Heart right ventricle (tissue), 16 donors: ENCODE measurements at regions not wholly inside any gene's neighbourhood (a gene's known extent, or its start where the extent isn't known, plus 50 kb on each side); places are given as distances from the start of the nearest gene placed in this dataset.

Source experiments
- ATAC-seq, 8 donors: fragments of 200-7000 bp; cut with Tn5 transposase; one replicate each; pipeline ENCODE4 v1.9.1; 2020; ENCODE audit warnings: mild to moderate bottlenecking in 8 of 8, moderate library complexity in 8 of 8, moderate number of reproducible peaks in 1 of 8
- DNase-seq, 2 donors: peaks; one replicate each; pipeline ENCODE4 v3.0.0-alpha.2; 2020
- H3K27ac ChIP-seq, 10 donors: fragments of 200-600 bp; sonication (generic) in 2 of 10; one replicate each; pipeline versions ENCODE4 v1.5.0 to v1.8.0; 2020 to 2022; ENCODE audit warnings: mild to moderate bottlenecking in 3 of 10
- H3K27me3 ChIP-seq, 7 donors: fragments of 200-600 bp; one replicate each; pipeline ENCODE4 v1.8.0; 2021 to 2022; ENCODE audit warnings: mild to moderate bottlenecking in 2 of 7
- H3K36me3 ChIP-seq, 9 donors: fragments of 200-600 bp; sonication (generic) in 1 of 9; one replicate each; pipeline versions ENCODE4 v1.5.0 to v1.8.0; 2020 to 2022; ENCODE audit warnings: mild to moderate bottlenecking in 2 of 9
- H3K4me1 ChIP-seq, 9 donors: fragments of 200-600 bp; sonication (generic) in 1 of 9; one replicate each; pipeline versions ENCODE4 v1.5.0 to v1.8.0; 2020 to 2022; ENCODE audit warnings: mild to moderate bottlenecking in 4 of 9
- H3K4me3 ChIP-seq, 10 donors: fragments of 200-600 bp; sonication (generic) in 2 of 10; one replicate each; pipeline versions ENCODE4 v1.5.0 to v1.8.0; 2020 to 2022; ENCODE audit warnings: mild to moderate bottlenecking in 7 of 10, moderate library complexity in 2 of 10
- H3K9me3 ChIP-seq, 11 donors: fragments of 200-600 bp in 10 of 11; sonication (generic) in 2 of 11; one replicate each; pipeline versions ENCODE4 v1.5.0 to v1.8.0; 2013 to 2022; ENCODE audit warnings: mild to moderate bottlenecking in 2 of 11, control low read depth in 1 of 11, moderate library complexity in 1 of 11
- WGBS, 2 donors: extraction: QIAGEN DNeasy Blood & Tissue Kit; methylation state at CpG; one replicate each; pipeline ENCODE4 v1.1.7; 2013; ENCODE audit warnings: inconsistent platforms in 1 of 2; 5-methylcytosine and 5-hydroxymethylcytosine counted together
- intact Hi-C, 10 donors: fragments of 100-400 bp; cut with DNase I; formaldehyde crosslinking; loops; one replicate each; pipeline versions ENCODE4 v1.11.1 to v1.14.2; 2022
- TF ChIP-seq, protein P1 (sequence below), 9 donors: fragments of 200-600 bp; sonication (generic) in 2 of 9; IDR thresholded peaks; one replicate each; pipeline versions ENCODE4 v1.5.0 to v1.8.0; 2021 to 2022; ENCODE audit warnings: antibody characterized with exemption in 9 of 9, mild to moderate bottlenecking in 5 of 9, moderate library complexity in 1 of 9
- donor health status: Arrhythmogenic right ventricular cardiomyopathy.
- donor health status: ischemic (EF 13 %, LVEDD 7.1; RV severe dilation, severe dysfunction).
- donor health status: healthy with polysubstance abuse.
- donor health status: DM: no; HTN: yes; CAD: no.
- donor health status: DM: no; HTN: no; CAD: no.
- donor health status: ischemic (EF 25% LVEDD 6.9; RV normal size, moderate dysfunction).
- donor health status: ischemic (EF 25% LVEDD 5.7; RV mildly dilated, moderate dysfunction).
- donor health status: healthy.
- donor health status: DM: yes; HTN: yes; CAD: no.
- donor health status: Ischemic cardiomyopathy.
- donor health status: ischemic (EF 35%, LVEDD 5.7; RV mildly dilated, moderate dysfunction).
- donor health status: nonischemic (EF 11% LVEDD 7.7; RV severe dilation, severe dysfunction).
- donor health status: DM: yes; HTN: yes; CAD: no.
- donor health status: PGD.
- donor health status: ischemic (EF 29% LVEDD 5.4; RV normal size, mild dysfunction).
- donor health status: nonischemic (EF 23%, LVEDD 6.1; RV moderate dilation, normal function).

DNA sequence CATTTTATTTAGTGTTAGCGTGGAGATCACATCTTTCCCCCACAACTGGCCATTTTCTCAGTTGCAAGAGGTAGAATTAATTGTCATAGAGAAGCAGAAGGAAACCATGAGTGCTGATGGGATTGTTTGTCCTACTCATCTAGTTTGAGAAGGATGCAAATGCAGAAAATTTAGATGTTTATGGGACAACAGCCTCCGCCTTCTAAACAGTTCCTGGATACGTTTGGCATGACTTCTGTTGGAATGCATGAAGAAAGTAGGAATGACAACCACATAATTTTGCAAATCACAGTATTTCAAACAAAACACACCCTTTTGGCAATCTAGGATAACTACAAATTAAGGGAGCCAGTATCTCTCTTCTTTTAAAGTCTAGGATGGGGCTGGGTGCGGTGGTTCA lies 240.1 kb upstream of the SUCLG2 start:
- 82 to 85% methylated on average over 4 of the region's 4 CpGs for WGBS, 2 donors
- H3K9me3 ChIP-seq: peaks cover 0 to 21% (median 8%) of the 10 kb centered on the region in 11 donors
- H3K27me3 ChIP-seq: peaks cover 0 to 5% (median 0%) of the 10 kb centered on the region in 7 donors
- H3K36me3 ChIP-seq: no peaks in the 10 kb centered on the region
- DNase-seq (no peak), ATAC-seq (no peak)
- no peak overlapping the region for H3K4me3 ChIP-seq
- H3K27ac ChIP-seq: no peak overlapping the region
- H3K4me1 ChIP-seq: no peaks in the 10 kb centered on the region
- intact Hi-C loops: no loop called here
- TF ChIP-seq, protein P1, sequence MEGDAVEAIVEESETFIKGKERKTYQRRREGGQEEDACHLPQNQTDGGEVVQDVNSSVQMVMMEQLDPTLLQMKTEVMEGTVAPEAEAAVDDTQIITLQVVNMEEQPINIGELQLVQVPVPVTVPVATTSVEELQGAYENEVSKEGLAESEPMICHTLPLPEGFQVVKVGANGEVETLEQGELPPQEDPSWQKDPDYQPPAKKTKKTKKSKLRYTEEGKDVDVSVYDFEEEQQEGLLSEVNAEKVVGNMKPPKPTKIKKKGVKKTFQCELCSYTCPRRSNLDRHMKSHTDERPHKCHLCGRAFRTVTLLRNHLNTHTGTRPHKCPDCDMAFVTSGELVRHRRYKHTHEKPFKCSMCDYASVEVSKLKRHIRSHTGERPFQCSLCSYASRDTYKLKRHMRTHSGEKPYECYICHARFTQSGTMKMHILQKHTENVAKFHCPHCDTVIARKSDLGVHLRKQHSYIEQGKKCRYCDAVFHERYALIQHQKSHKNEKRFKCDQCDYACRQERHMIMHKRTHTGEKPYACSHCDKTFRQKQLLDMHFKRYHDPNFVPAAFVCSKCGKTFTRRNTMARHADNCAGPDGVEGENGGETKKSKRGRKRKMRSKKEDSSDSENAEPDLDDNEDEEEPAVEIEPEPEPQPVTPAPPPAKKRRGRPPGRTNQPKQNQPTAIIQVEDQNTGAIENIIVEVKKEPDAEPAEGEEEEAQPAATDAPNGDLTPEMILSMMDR (IDR thresholded peaks at IDR 0.05): no peak

DNA sequence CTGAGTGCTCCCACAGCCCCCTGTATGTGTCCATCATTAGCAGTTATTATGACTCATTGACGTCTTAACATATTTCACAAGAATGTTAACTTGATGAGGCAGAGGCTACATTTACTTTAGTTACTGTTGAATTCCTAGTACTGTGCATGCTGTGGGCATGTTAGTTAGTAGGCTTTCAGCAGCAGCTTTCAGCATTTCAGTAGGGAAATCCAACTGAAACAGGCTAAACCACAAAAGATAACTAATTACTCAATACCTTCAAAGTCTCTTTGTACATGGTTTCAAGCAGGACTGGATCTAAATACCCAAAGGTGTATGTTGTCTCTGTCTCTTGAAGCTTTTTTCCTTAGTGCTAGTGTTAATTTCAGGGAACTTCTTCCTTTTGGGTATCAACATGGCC lies 229.9 kb upstream of the SUCLG2 start:
- TF ChIP-seq, protein P1 (IDR thresholded peaks at IDR 0.05): no peak
- Histone ChIP-seq H3K27me3 (peaks cover 0 to 3% (median 0%) of the 10 kb centered on the region in 7 donors), H3K9me3 (peaks cover 0 to 9% (median under 1%) of the 10 kb centered on the region in 11 donors), H3K36me3 (no peaks in the 10 kb centered on the region), H3K4me3 (no peak overlapping the region), H3K4me1 (no peaks in the 10 kb centered on the region), H3K27ac (no peak overlapping the region)
- intact Hi-C loops: no loop called here
- no peak for ATAC-seq
- DNase-seq: no peak
- WGBS, 2 donors: 68 to 78% methylated on average over 1 of the region's 1 CpG

DNA sequence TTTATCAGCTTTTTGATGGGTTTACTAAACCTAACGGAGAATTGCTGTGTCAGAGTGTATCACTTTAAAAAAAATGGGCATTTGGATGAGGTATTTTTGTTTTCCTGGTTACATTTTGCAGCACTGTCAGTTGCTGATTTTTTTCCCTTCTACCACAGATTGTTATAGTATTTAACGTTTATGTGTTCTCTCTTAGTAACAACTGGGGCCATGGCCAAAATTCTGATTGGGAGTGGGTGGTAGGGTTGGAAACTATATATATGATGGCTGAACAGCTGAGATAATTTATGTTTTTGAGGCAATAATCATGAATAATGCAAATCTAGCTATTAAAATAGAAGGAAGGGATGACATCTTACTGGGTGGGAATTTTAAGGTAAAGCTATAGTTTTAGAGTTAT lies 229.4 kb upstream of the SUCLG2 start:
- H3K4me3 ChIP-seq: no peak overlapping the region
- TF ChIP-seq, protein P1 (IDR thresholded peaks at IDR 0.05): no peak
- peaks cover 0 to 4% (median 0%) of the 10 kb centered on the region in 11 donors for H3K9me3 ChIP-seq
- peaks cover 0 to 3% (median 0%) of the 10 kb centered on the region in 7 donors for H3K27me3 ChIP-seq
- WGBS, 2 donors: 60 to 67% methylated on average over 2 of the region's 2 CpGs
- ATAC-seq (no peak), DNase-seq (no peak)
- intact Hi-C loops: no loop called here
- H3K4me1 ChIP-seq: no peaks in the 10 kb centered on the region
- no peaks in the 10 kb centered on the region for H3K36me3 ChIP-seq
- no peak overlapping the region for H3K27ac ChIP-seq

DNA sequence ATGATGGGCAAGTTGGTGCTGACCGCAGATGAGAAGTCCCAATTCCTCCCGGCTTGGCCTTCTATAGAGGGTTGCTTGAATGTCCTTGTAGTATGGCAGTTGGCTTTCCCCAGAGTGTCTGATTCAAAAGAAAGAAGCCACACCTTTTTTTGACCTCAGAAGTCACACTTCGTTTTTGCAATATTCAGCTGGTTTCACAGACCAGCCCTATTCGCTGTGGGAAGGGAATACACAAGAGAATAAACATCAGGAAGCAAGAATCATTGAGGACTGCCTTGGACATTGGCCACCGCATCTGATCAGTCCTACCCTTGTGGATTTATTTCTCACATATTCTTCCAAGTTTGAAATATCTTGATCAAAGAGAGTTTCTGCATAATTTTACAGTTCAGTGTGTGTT lies 228.6 kb upstream of the SUCLG2 start:
- TF ChIP-seq, protein P1 (IDR thresholded peaks at IDR 0.05): no peak
- intact Hi-C loops: no loop called here
- Histone ChIP-seq H3K9me3 (no peaks in the 10 kb centered on the region), H3K36me3 (no peaks in the 10 kb centered on the region), H3K4me3 (no peak overlapping the region), H3K27me3 (peaks cover 0 to 3% (median 0%) of the 10 kb centered on the region in 7 donors), H3K4me1 (no peaks in the 10 kb centered on the region), H3K27ac (no peak overlapping the region)
- 76 to 85% methylated on average over 5 of the region's 5 CpGs for WGBS, 2 donors
- ATAC-seq (no peak), DNase-seq (no peak)
